HL-60 (cell line): ENCODE measurements at regions not wholly inside any gene's neighbourhood (a gene's known extent, or its start where the extent isn't known, plus 50 kb on each side); places are given as distances from the start of the nearest gene placed in this dataset.

ENCODE experiments used
- CTCF ChIP-seq: IDR thresholded peaks from one replicate; pipeline ENCODE4 v1.5.1; 2011; ENCODE audit warnings: low read length, control low read depth, inconsistent platforms; ENCODE audit not compliant: insufficient read depth
- GABPA ChIP-seq: IDR thresholded peaks from 2 replicates; pipeline ENCODE4 v1.6.1; 2012; ENCODE audit warnings: low read depth
- TF ChIP-seq, protein P1 (sequence below): IDR thresholded peaks from 2 replicates; pipeline ENCODE4 v1.6.1; 2012; ENCODE audit warnings: low read depth; ENCODE audit not compliant: insufficient replicate concordance

DNA sequence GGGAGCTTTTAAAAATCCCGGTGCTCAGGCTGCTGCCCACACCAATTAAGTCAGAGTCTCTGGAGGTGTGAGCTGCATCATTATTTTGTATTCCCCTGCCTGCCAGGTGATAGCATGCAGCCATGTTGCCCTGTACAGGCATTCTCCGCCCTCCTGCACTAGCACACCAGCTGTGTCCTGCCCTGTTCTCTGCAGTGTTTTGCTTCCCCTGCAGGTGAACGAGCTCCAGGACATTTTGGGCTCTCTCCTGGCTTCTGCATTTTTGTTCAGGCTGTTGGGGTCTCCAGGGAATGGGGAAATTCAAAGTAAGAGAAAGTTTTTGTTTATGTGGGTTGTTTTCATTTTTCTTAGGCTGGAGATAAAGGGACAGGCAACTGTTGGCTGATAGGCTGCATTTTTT, 271.0 kb upstream of the COBL start:
- TF ChIP-seq CTCF (no peak), GABPA (no peak)
- TF ChIP-seq, protein P1, sequence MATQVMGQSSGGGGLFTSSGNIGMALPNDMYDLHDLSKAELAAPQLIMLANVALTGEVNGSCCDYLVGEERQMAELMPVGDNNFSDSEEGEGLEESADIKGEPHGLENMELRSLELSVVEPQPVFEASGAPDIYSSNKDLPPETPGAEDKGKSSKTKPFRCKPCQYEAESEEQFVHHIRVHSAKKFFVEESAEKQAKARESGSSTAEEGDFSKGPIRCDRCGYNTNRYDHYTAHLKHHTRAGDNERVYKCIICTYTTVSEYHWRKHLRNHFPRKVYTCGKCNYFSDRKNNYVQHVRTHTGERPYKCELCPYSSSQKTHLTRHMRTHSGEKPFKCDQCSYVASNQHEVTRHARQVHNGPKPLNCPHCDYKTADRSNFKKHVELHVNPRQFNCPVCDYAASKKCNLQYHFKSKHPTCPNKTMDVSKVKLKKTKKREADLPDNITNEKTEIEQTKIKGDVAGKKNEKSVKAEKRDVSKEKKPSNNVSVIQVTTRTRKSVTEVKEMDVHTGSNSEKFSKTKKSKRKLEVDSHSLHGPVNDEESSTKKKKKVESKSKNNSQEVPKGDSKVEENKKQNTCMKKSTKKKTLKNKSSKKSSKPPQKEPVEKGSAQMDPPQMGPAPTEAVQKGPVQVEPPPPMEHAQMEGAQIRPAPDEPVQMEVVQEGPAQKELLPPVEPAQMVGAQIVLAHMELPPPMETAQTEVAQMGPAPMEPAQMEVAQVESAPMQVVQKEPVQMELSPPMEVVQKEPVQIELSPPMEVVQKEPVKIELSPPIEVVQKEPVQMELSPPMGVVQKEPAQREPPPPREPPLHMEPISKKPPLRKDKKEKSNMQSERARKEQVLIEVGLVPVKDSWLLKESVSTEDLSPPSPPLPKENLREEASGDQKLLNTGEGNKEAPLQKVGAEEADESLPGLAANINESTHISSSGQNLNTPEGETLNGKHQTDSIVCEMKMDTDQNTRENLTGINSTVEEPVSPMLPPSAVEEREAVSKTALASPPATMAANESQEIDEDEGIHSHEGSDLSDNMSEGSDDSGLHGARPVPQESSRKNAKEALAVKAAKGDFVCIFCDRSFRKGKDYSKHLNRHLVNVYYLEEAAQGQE = no peak
